GM19324 (cell line): ENCODE measurements at regions not wholly inside any gene's neighbourhood (a gene's known extent, or its start where the extent isn't known, plus 50 kb on each side); places are given as distances from the start of the nearest gene placed in this dataset.
"Not testable (repeated sequence)": the region's sequence is repeated elsewhere in the genome, so short reads cannot be mapped to it uniquely, and the experiment has no call there.

Source experiments
- ATAC-seq: cut with Tn5 transposase; IDR thresholded peaks from one replicate; pipeline ENCODE4 v1.9.1; 2021; ENCODE audit warnings: mild to moderate bottlenecking, moderate library complexity; ENCODE audit not compliant: unreplicated experiment, low FRiP score

DNA sequence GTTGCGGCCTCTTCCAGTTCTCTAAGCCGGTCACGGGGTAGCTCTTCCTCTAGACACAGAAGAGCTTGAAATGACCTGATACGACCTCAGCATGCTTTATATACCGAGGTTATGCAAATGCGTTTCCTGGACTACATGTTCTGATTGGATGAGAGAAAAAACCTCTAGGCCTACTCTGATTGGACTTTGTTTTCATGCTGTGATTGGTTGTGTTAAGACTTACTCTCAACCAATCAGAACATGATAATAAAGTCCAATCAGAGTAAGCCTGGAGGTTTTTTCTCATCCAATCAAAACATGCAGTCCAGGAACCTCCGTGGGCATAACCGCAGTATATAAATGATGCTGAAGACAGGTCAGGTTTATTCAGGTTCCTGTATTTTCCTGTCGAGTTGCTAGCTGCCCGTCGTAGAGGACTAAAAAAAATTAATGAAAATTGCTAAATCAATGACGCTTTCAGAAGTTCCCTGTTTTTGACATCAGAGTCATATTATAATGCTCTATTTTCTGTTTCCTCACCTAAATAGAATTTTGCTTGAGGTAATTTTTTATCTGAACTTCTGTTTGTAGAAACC lies 177.4 kb downstream of the POTEB3 start:
- no peak for ATAC-seq

DNA sequence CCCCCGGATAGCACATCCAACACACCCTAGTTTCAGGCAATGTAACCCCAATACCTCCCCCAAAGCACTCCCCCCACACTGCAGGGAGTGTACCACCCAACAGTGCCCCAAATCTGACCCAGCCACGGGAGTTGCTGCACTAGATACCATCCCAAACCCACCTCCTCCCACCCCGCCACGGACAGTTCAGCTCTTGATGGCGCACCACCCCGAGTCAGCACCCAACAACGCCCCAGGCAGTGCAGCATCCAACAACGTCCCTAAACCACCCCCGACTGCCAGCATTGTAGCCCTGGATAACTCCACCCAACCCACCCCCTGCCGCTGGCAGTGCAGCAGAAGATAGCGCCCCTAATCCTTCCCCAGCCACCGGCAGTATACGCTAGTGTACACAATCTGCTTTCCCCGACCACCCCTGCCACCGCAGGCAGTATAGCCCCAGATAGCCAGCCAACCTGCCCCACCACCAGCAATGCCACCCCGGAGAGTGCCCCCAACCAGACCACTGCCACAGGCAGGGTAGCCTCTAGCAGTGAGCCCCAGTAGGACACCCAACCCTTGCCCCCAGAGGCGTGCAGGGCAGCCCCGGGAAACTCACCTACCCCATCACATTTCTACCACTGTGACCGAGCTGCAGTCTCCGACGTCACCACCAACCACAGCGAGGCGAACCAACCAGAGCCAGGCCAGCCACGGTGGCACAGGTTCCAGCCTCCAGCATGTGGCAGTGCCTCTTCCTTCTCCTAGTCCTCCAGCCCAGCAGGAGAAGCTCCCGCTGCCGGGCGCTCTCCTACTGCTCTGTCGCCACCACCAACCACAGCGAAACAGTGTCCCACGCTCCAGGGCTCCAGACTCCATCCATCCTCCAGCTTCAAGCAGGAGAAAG lies 178.1 kb downstream of the POTEB3 start:
- ATAC-seq = no peak

DNA sequence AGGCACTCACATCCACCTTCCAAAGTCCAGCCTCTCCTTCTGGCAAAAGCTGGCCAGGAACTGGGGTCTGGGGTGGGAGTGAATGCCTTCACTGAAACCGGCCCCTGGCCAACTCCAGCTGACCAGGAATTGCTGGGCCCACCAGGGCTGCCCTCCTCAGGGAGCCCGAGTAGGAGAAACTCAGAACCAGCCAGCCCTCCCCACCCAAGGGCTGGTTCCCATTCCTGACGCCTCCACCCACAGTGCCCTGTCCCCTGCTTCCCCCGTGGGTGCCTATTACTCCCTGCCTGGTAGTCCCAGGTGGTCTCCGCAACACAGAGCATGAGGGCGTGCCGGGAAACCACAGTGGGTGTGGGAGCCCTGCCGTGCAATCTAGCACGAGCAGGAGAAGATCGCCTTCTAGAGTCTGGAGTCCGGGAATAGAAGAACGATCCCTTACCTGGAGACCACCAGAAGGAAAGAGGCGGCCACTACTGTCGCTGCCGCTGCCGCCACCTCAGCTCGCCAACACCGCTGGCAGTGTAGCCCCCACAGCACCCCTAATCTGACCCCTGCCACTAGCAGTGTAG lies 178.8 kb downstream of the POTEB3 start:
- ATAC-seq = no peak

DNA sequence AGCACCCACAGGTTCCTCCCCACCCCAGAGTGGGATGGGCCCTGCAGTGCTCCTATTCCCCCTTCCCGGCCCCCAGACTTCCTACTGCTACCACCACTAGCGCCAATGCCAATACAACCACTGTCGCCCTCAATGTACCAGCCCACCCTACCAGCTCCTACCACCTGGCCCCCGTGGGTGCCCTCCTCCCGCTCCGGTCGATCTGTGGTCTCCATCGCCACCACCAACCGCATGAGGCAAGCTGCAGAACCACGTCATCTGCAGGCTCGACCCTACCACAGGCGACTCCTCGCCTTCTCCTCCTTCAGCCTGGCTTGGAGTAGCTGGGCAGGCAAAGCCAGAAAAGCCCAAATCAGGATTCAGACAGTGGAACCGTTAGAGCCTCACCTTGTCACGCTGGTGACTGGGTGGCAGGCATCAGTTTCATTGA lies 179.3 kb downstream of the POTEB3 start:
- no peak for ATAC-seq

DNA sequence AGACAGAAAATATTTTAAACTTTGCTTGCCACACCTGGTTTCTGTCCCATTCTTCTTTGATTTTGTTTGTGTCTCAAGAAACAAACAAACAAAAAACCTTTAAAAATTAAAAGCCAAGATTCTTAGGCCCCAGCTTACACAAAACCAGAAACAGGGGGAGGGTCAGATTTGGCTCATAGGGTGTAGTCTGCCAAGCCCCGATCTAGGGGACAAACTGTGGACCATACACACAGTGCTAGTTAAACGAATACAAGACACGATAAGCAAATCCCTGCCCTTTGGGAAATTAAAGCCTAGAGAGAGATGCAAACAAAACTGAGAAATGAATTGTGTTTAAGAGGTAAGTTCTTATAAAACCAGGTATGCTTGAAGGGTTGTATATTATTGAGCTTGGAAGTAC lies 181.7 kb downstream of the POTEB3 start:
- not testable (repeated sequence) for ATAC-seq

DNA sequence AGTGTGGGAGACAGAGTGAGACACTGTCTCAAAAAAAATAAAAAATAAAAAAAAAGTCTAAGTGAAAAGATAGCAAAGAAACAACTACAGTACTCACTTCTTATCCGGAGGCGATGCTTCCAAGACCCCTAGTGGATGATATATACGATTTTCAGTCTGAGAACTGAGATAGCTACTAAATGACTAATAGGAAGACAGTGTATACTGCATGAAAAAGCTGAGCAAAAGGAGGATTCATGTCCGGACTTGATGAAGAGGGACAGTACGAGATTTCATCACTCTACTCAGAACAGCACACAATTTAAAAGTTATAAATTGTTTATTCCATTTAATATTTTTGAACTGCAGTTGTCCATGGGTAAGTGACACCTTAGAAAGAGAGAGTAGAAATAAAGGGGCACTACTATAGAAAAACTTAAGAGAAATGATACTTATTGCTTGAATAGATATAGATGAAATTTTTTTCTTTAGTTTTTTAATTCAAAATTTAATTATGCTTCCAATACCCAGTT lies 190.7 kb downstream of the POTEB3 start:
- ATAC-seq = not testable (repeated sequence)
